ENCODE measurements at regions not wholly inside any gene's neighbourhood (a gene's known extent, or its start where the extent isn't known, plus 50 kb on each side); places are given as distances from the start of the nearest gene placed in this dataset.

GRCh38 chr10:129165076-129165720 lies 301.8 kb upstream of the MGMT start:
- Histone ChIP-seq H3K27me3 (ENCODE audit: insufficient read depth, low read depth, low read length) (no peaks in the 10 kb centered on the region), H3K4me2 (ENCODE audit: low read length) (no peak overlapping the region), H3K9me2 (ENCODE audit: insufficient read depth, low read length) (no peaks in the 10 kb centered on the region), H3K9me3 (ENCODE audit: low read length) (no peaks in the 10 kb centered on the region), H3K4me3 (ENCODE audit: low read length) (no peak overlapping the region), H2AFZ (ENCODE audit: low read depth, low read length) (no peak overlapping the region), H4K20me1 (ENCODE audit: insufficient read depth) (no peaks in the 10 kb centered on the region), H3K79me2 (replicated peaks; ENCODE audit: insufficient read depth, low read length) (no peaks in the 10 kb centered on the region), H3F3A (ENCODE audit: insufficient read depth, low read length, poor library complexity, severe bottlenecking) (no peaks in the 10 kb centered on the region), H3K9ac (ENCODE audit: low read length) (no peak overlapping the region), H3K36me3 (ENCODE audit: insufficient read depth, low read length) (no peaks in the 10 kb centered on the region), H3K27ac (ENCODE audit: low read length) (no peak overlapping the region)
- no peak for TF ChIP-seq CTCF (IDR thresholded peaks at IDR 0.05; ENCODE audit: poor library complexity, severe bottlenecking)

DNA sequence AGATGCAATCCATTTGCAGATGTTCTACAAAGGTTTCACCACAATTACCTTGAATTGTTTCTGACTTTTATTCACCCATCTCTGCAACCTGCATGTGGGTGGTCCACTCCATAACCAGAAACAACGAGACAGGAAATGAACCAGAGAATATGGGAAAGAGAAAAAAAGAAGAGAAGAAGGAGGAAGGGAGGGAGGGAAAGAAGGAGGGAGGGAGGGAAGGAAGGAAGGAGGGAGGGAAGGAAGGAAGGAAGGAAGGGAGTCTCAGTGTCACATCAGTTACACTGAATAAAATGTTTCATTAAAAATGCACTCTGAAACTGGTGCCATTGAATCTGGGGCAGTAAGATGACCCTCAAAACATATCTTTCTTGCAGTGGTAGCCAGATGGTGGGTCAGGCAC lies 301.3 kb upstream of the MGMT start:
- Histone ChIP-seq H4K20me1 (ENCODE audit: insufficient read depth) (no peaks in the 10 kb centered on the region), H3K9me2 (ENCODE audit: insufficient read depth, low read length) (no peaks in the 10 kb centered on the region), H2AFZ (ENCODE audit: low read depth, low read length) (no peak overlapping the region), H3K4me3 (ENCODE audit: low read length) (no peak overlapping the region), H3K9ac (ENCODE audit: low read length) (no peak overlapping the region), H3K9me3 (ENCODE audit: low read length) (no peaks in the 10 kb centered on the region), H3K79me2 (replicated peaks; ENCODE audit: insufficient read depth, low read length) (no peaks in the 10 kb centered on the region), H3F3A (ENCODE audit: insufficient read depth, low read length, poor library complexity, severe bottlenecking) (no peaks in the 10 kb centered on the region), H3K27ac (ENCODE audit: low read length) (no peak overlapping the region), H3K36me3 (ENCODE audit: insufficient read depth, low read length) (no peaks in the 10 kb centered on the region), H3K27me3 (ENCODE audit: insufficient read depth, low read depth, low read length) (no peaks in the 10 kb centered on the region), H3K4me2 (ENCODE audit: low read length) (no peak overlapping the region)
- no peak for TF ChIP-seq TAF1 (IDR thresholded peaks at IDR 0.05; ENCODE audit: low read depth)
- no peak for TF ChIP-seq POLR2AphosphoS5 (IDR thresholded peaks at IDR 0.05)
- TF ChIP-seq, protein P1, sequence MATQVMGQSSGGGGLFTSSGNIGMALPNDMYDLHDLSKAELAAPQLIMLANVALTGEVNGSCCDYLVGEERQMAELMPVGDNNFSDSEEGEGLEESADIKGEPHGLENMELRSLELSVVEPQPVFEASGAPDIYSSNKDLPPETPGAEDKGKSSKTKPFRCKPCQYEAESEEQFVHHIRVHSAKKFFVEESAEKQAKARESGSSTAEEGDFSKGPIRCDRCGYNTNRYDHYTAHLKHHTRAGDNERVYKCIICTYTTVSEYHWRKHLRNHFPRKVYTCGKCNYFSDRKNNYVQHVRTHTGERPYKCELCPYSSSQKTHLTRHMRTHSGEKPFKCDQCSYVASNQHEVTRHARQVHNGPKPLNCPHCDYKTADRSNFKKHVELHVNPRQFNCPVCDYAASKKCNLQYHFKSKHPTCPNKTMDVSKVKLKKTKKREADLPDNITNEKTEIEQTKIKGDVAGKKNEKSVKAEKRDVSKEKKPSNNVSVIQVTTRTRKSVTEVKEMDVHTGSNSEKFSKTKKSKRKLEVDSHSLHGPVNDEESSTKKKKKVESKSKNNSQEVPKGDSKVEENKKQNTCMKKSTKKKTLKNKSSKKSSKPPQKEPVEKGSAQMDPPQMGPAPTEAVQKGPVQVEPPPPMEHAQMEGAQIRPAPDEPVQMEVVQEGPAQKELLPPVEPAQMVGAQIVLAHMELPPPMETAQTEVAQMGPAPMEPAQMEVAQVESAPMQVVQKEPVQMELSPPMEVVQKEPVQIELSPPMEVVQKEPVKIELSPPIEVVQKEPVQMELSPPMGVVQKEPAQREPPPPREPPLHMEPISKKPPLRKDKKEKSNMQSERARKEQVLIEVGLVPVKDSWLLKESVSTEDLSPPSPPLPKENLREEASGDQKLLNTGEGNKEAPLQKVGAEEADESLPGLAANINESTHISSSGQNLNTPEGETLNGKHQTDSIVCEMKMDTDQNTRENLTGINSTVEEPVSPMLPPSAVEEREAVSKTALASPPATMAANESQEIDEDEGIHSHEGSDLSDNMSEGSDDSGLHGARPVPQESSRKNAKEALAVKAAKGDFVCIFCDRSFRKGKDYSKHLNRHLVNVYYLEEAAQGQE (IDR thresholded peaks at IDR 0.05; ENCODE audit: borderline replicate concordance) = no peak
- TF ChIP-seq EZH2 (IDR thresholded peaks at IDR 0.05; ENCODE audit: borderline replicate concordance, insufficient read depth, low read length, poor library complexity, severe bottlenecking) = no peak
- no peak for TF ChIP-seq EP300 (conservative IDR thresholded peaks at IDR 0.05; ENCODE audit: poor library complexity, severe bottlenecking)
- no peak for TF ChIP-seq MXI1 (conservative IDR thresholded peaks at IDR 0.05; ENCODE audit: poor library complexity, severe bottlenecking)
- no peak for TF ChIP-seq CTCF (IDR thresholded peaks at IDR 0.05; ENCODE audit: poor library complexity, severe bottlenecking)
- no peak for TF ChIP-seq SMC3 (conservative IDR thresholded peaks at IDR 0.05; ENCODE audit: poor library complexity)
- no peak for TF ChIP-seq RAD21 (conservative IDR thresholded peaks at IDR 0.05)
